SKM-1 (cell line): ENCODE measurements at regions not wholly inside any gene's neighbourhood (a gene's known extent, or its start where the extent isn't known, plus 50 kb on each side); places are given as distances from the start of the nearest gene placed in this dataset.
"Not testable (repeated sequence)": the region's sequence is repeated elsewhere in the genome, so short reads cannot be mapped to it uniquely, and the experiment has no call there.

ENCODE experiments used
- DNase-seq: peaks from one replicate; lab custom pipeline; 2025; ENCODE audit not compliant: unreplicated experiment; lab: John Stamatoyannopoulos, UW

GRCh38 chr12:91769736-91770135 is 375.9 kb downstream of the BTG1 start:
- no peak for DNase-seq

GRCh38 chr12:91767237-91767636 is 378.4 kb downstream of the BTG1 start:
- no peak for DNase-seq

- DNase-seq, result no peak
Observed at GRCh38 chr12:91766454-91766853, 379.2 kb downstream of the BTG1 start.

GRCh38 chr12:91763654-91764370 is 381.8 kb downstream of the BTG1 start:
- no peak for DNase-seq

- no peak for DNase-seq
Observed at GRCh38 chr12:91753649-91754048, 392.0 kb downstream of the BTG1 start.

GRCh38 chr12:91746976-91747375 is 398.7 kb downstream of the BTG1 start:
- DNase-seq, result no peak

- DNase-seq, result no peak
Observed at GRCh38 chr12:91744597-91744996, 401.0 kb downstream of the BTG1 start.

GRCh38 chr12:91743704-91744321 is 401.8 kb downstream of the BTG1 start:
- DNase-seq, result no peak

GRCh38 chr12:91743280-91743679 is 402.4 kb downstream of the BTG1 start:
- DNase-seq, result no peak

- no peak for DNase-seq
Observed at GRCh38 chr12:91741932-91742331, 403.7 kb downstream of the BTG1 start.

- not testable (repeated sequence) for DNase-seq
Observed at GRCh38 chr12:91733846-91734245, 411.8 kb downstream of the BTG1 start.

GRCh38 chr12:91732086-91732485 is 413.6 kb downstream of the BTG1 start:
- DNase-seq, result no peak

- no peak for DNase-seq
Observed at GRCh38 chr12:91729543-91729942, 416.1 kb downstream of the BTG1 start.

- no peak for DNase-seq
Observed at GRCh38 chr12:91723191-91723590, 422.5 kb downstream of the BTG1 start.

GRCh38 chr12:91722072-91722471 is 423.6 kb downstream of the BTG1 start:
- DNase-seq, result no peak

GRCh38 chr12:91721023-91721422 is 424.6 kb downstream of the BTG1 start:
- no peak for DNase-seq

GRCh38 chr12:91718326-91718725 is 427.3 kb downstream of the BTG1 start:
- DNase-seq, result no peak

GRCh38 chr12:91717804-91718203 is 427.8 kb downstream of the BTG1 start:
- DNase-seq, result no peak

GRCh38 chr12:91711925-91712324 is 433.7 kb downstream of the BTG1 start:
- not testable (repeated sequence) for DNase-seq

GRCh38 chr12:91706466-91706865 is 439.2 kb downstream of the BTG1 start:
- DNase-seq, result no peak

GRCh38 chr12:91704446-91704845 is 441.2 kb downstream of the BTG1 start:
- DNase-seq, result no peak

- DNase-seq, result no peak
Observed at GRCh38 chr12:91703491-91704283, 442.0 kb downstream of the BTG1 start.
